ENCODE measurements at regions not wholly inside any gene's neighbourhood (a gene's known extent, or its start where the extent isn't known, plus 50 kb on each side); places are given as distances from the start of the nearest gene placed in this dataset.

- no peak for TF ChIP-seq CTCF (IDR thresholded peaks at IDR 0.05; ENCODE audit: extremely low read depth, missing control alignments)
- DNase-seq (ENCODE audit: low spot score): no peak
Measured at GRCh38 chr19:31223740-31224534, 125.3 kb downstream of the TSHZ3 start.

DNA sequence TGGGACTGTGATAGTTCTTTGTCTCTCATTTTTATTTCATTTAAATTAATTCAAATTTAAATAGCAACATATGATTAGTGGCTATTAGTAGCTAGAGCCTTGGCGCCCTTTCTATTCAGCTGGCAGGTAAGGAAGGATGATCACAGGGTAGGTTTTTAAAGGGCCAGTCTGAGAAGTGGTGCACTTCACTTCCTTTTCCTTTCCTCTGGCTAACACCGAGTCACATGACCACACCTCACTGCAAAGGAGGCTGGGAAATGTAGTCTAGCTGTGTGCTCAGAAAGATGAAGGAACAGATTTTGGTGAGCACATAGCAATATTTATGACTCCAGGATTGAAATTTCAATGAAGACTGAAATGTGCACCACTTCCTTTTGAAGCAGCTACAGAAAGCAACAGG, 128.7 kb downstream of the TSHZ3 start:
- no peak for TF ChIP-seq CTCF (IDR thresholded peaks at IDR 0.05; ENCODE audit: extremely low read depth, missing control alignments)
- no peak for DNase-seq (ENCODE audit: low spot score)

GRCh38 chr19:31214997-31215396, 134.2 kb downstream of the TSHZ3 start:
- no peak for DNase-seq (ENCODE audit: low spot score)
- TF ChIP-seq CTCF (IDR thresholded peaks at IDR 0.05; ENCODE audit: extremely low read depth, missing control alignments): no peak

GRCh38 chr19:31214086-31214485, 135.2 kb downstream of the TSHZ3 start:
- TF ChIP-seq CTCF (IDR thresholded peaks at IDR 0.05; ENCODE audit: extremely low read depth, missing control alignments): no peak
- no peak for DNase-seq (ENCODE audit: low spot score)

- no peak for TF ChIP-seq CTCF (IDR thresholded peaks at IDR 0.05; ENCODE audit: extremely low read depth, missing control alignments)
- no peak for DNase-seq (ENCODE audit: low spot score)
Measured at GRCh38 chr19:31211088-31211487, 138.1 kb downstream of the TSHZ3 start.

- no peak for DNase-seq (ENCODE audit: low spot score)
- TF ChIP-seq CTCF (IDR thresholded peaks at IDR 0.05; ENCODE audit: extremely low read depth, missing control alignments): no peak
Measured at GRCh38 chr19:31205887-31206518, 143.2 kb downstream of the TSHZ3 start.

DNA sequence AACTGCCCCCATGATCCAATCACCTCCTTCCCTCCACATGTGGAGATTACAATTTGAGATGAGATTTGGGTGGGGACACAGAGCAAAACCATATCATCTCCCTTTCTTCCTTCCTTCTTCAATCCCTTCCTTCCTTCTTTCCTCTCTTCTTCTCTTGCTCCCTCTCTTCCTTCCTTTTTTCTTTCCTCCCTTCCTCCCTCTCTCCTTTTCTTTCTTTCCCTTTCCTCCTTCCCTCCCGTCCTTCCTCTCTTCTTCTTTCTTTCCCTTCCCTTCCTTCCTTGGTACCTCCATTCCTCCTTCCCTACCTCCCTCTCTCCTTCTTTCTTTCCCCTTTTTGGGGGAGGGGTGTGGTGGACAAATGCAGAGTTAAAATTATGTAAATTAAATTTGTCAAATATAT, 145.1 kb downstream of the TSHZ3 start:
- no peak for DNase-seq (ENCODE audit: low spot score)
- no peak for TF ChIP-seq CTCF (IDR thresholded peaks at IDR 0.05; ENCODE audit: extremely low read depth, missing control alignments)
